Stimulated activated CD8-positive, alpha-beta memory T cell treated with anti-CD3 and anti-CD28 coated beads, Interleukin-15, amount 100 ng/mL, for 24 hours (primary cell): ENCODE measurements at regions not wholly inside any gene's neighbourhood (a gene's known extent, or its start where the extent isn't known, plus 50 kb on each side); places are given as distances from the start of the nearest gene placed in this dataset.
"Not testable (repeated sequence)": the region's sequence is repeated elsewhere in the genome, so short reads cannot be mapped to it uniquely, and the experiment has no call there.

Source experiments
- DNase-seq: peaks from one replicate; pipeline ENCODE4 v3.0.0-alpha.2; 2020; ENCODE audit warnings: low read depth

DNA sequence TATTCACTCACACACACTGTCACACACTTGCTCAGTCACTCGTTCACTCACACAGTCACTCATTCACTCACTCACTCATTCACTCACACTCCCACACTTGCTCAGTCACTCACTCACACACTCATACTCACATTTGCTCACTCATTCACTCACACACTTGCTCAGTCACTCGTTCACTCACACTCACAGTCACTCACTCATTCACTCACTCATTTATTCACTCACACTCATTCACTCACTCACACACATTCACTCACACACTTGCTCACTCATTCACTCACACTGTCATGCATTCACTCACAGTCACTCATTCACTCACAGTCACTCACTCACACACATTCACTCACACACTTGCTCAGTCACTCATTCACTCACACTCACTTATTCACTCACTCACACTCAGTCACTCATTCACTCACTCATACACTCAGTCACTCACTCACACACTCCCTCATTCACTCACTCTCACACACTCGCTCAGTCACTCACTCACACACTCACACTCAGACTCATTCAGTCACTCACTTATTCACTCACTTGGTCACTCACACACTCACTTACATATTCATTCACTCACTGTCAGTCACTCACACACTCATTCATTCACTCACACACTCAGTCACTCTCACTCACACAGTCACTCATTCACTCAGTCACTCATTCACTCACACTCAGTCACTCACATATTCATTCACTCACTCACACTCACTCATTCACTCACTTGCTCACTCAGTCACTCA lies 167.0 kb upstream of the C1orf174 start:
- no peak for DNase-seq

DNA sequence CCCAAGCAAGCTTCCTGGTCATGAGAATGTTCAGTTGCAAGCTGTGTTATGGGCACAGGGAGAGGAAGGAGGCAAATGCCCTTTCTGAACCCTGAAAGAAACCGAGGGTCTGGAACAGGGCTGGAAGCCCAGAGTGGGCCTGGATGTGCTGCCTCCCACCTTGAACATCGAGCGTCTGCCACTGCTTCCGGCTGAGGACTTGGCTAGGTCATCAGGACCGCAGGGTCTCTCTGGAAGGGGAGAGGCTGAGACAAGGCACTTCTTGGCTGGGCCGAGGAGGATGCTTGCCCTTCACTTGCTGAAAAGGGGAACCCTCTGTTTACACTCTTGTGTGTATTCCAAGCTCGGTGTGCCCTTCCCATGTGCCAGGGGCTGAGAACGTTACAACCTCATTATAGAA lies 168.0 kb upstream of the C1orf174 start:
- DNase-seq = no peak

DNA sequence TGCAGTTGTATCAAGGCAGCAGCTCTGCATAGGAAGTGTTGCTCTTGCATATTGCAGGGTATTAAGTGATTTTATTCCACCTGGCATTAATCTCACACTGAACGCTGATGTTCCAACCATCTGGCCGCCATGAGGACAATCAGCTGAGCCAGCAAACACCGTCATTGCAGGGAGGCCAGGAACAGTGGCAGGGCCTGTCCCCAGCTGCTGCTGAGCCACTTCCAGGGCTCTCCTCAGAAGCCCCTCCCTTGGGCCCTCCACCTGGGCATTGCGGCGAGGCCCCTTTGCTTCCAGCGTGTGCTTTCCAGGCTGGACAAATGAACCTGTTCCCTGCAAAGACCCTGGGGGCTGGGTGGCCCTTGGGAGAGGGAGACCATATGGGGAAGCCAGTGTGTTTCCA lies 171.6 kb upstream of the C1orf174 start:
- DNase-seq = no peak

DNA sequence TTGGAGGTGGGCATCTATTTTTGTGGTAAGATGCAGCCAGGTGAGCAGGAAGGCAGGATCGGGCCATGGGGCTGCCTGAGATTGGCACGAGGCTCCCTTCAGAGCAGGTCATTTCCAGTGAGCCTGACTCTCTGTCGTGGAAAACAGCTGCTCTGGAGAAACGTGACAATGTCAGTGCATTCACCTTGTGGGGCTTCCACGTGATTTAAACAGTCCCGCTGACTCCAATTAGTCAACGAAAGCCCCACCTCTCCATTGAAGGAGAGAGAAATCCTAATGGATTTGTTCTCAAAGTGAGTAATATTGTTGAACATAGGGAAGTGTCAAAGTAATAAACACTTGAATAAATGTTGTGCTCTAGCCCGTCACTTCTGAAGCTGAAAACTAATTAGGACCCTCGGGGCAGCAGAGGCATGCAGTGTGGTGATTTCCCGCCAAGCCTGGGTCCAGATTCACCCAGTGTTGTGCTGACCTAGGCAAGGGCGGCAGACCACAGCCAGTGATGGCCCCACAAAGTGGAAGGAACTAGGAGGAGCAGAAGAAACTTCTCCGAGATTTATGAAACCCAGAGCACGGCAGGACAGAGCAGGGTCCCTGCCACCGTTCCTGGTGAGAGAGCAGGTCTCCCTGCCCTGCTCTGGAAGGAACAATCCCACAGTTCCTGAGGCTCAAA lies 172.5 kb upstream of the C1orf174 start:
- no peak for DNase-seq

- DNase-seq = no peak
Measured at GRCh38 chr1:4075436-4076225, 175.6 kb upstream of the C1orf174 start.

DNA sequence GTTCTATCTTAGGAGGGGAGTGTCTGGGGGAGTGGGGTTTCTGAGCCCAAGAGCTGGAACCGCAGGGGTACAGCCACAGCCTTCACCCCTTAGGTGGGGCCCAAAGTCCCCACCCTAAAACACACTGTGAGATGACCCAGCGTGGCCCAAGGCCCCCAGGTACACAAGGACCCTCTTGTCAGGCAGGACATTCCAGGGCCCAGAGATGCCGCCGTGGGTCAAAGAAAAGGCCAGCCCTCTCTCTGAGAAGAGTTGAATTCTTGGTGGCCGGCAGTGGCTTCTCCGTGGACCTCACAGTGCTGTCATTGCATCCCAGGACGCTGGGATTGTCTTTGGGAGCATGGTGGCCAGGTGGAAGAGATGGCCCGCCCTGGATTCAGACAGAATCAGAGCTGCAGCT lies 176.3 kb upstream of the C1orf174 start:
- DNase-seq = no peak

- not testable (repeated sequence) for DNase-seq
Measured at GRCh38 chr1:4078091-4078962, 178.3 kb upstream of the C1orf174 start.

DNA sequence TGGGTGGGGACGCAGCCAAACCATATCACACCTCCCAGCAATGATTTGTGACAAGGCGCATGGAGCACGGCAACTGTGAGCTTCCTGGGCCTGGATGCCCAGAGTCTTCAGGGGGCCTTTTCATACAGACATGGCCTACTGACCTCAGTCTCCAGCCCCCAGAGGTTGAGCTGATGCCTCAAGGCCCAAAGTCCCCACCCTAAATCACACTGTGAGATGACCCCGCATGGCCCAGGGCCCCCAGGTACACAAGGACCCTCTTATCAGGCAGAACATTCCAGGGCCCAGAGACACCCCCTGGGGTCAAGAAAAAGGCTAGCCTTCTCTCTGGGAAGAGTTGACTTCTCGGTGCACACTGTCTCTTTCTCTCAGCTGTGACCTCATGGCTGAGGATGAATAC lies 179.7 kb upstream of the C1orf174 start:
- DNase-seq = no peak

DNA sequence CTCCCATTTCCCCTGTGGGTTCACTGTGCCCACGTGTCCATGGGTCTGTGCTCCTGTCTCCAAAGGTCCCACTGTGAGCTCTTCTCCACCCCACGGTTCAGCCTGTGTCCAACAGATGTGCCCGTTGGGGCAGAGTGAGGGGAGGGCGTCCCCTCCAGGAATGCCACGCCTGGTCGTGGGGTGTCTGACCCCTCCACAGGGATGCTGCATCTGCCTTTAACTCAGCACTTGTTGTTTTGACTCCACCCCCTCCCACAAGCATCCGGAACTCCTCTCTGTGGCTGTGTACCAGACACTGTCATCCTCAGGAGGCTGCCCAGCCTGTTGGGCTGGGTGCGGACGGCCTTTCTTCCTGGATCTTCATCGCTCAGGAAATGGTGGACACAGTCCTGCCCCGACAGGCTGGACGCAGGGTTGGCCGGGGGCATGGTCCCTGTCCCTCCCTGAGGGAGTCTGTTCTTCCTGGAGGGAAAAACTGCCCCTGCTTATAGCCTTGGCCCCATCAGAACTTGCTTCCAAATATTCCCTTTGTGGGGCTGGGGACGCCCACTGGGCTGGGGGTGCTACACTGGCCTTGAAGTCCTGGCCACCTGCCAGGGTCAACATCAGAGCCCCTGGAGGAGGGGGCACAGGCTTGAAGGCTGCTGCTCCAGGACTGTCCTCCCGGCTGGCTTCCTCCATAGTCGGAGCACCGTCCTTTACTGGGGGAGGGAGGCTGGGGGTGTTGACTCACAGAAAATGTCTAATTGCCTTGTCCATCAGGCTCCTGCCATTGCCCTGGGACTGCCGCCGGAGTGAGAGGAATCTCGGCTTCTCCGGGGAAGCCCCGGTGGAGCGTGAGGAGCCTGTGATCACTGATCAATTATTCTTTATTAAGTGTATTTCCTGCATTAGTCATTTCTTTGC lies 182.0 kb upstream of the C1orf174 start:
- no peak for DNase-seq

DNA sequence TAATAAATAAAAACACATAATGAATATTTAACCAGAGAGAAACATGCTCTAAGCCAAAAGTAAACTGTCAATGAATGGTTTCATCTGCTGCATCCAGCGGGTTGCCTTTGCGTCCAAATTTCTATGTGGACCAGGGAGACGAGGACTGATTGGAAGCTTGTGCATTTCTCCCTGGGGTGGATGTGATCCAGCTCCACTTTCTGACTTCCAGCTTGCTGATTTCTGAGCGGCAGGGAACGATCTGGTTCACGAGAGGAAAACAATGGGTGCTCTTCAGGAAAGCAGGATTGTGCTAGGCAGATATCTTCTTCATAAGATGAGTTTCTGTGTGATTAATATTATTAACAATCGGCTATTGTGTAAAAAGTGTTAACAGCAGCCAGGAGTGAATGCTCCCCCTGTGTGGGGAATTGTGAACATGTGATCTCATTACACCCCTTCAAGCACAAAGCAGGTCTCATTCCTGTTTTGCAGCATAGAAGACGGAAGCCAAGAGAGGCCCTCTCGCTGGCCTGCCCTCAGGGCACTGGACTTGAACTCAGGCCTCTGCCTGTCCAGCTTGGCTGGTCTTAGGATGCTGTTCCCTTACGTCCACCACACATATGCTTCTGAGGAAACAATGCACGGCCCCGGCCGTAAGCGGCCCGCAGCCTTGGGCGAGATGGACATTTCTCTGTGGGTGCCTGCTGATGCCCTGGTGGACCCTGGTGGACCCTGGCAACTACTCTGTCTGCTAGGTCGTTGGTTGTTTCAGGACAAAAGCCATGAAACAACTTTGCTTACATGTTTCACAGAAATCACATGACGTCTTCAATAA lies 183.4 kb upstream of the C1orf174 start:
- DNase-seq = no peak

- no peak for DNase-seq
Measured at GRCh38 chr1:4084048-4084431, 184.0 kb upstream of the C1orf174 start.

DNA sequence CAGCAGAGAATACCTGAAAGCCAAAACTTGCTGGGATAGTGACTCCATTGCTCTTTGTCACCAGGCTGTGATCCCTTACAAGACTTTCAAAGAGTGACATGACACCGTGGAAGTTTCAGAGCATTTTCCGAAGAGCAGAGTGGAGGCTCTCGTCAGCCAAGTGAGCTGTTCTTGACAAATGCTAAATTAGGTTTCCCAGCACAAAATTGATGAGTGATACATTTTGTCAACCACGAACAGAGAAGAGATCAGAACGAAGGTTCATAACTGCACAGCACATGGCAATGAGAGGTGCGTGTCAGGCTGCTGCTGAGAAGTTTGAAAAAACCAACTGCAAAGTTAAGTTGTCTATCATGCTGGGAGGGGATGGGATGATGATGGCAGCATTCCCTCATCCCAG lies 184.4 kb upstream of the C1orf174 start:
- DNase-seq = no peak

GRCh38 chr1:4084896-4085295 lies 184.8 kb upstream of the C1orf174 start:
- DNase-seq = no peak

GRCh38 chr1:4085546-4085945 lies 185.5 kb upstream of the C1orf174 start:
- DNase-seq = no peak

GRCh38 chr1:4086085-4086850 lies 186.2 kb upstream of the C1orf174 start:
- no peak for DNase-seq

GRCh38 chr1:4086921-4087320 lies 186.8 kb upstream of the C1orf174 start:
- DNase-seq = no peak

DNA sequence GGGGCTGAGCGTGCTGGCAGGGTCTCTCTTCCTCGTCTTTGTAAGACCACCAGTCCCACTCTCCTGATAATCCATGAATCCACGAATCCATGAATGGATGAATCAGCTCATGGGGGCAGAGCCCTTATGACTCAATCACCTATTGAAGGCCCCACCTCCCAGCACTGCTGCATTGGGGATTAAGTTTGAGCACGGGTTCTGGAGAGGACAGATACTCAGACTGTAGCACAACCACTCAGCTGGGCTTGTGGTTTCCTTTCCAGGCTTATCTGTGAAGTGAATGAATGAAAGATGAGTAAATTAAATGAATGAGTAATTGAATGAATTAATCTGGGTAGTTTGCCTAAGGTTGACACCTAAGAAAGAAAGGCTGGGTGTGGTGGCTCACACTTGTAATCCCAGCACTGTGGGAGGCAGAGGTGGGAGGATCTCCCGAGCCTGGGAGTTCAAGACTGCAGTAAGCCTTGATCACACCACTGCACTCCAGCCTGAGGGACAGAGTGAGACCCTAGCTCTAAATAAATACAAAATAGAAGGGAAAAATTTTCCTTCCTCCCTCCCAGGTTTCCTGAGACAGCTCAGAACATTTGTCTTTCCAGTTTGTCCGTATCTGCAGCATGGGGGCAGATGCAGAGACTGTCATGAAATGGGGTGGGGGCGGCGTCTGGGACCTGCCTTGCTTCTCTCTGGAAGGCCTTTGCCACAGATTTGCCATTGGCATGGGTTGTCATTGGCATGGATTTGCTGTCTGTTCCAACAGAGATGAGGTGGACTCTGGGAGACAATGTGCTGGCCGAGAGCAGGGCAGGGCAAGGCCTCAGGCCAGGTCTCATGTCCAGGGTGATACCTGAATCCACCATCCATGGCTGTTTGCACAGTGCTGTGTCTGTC lies 187.7 kb upstream of the C1orf174 start:
- no peak for DNase-seq

GRCh38 chr1:4088676-4089075 lies 188.6 kb upstream of the C1orf174 start:
- DNase-seq = no peak
